Vagina (tissue), 2 donors: ENCODE measurements at regions not wholly inside any gene's neighbourhood (a gene's known extent, or its start where the extent isn't known, plus 50 kb on each side); places are given as distances from the start of the nearest gene placed in this dataset.
"Not testable (repeated sequence)": the region's sequence is repeated elsewhere in the genome, so short reads cannot be mapped to it uniquely, and the experiment has no call there.

Source experiments
- CTCF ChIP-seq, 3 experiments: fragments of 450-650 bp in 2 of 3; fragments of 200-600 bp in 1 of 3; sonication (generic) in 1 of 3; IDR thresholded peaks; one replicate each; pipeline ENCODE4 v1.5.1; 2017 to 2019; ENCODE audit warnings: antibody characterized with exemption in 3 of 3, mild to moderate bottlenecking in 2 of 3, moderate library complexity in 2 of 3
- POLR2A ChIP-seq, 2 donors: fragments of 450-650 bp; IDR thresholded peaks; one replicate each; pipeline ENCODE4 v1.6.1; 2017; ENCODE audit warnings: antibody characterized with exemption in 2 of 2, mild to moderate bottlenecking in 2 of 2, moderate library complexity in 2 of 2

GRCh38 chr13:63829609-63830008 is 2414.0 kb upstream of the PCDH20 start:
- not testable (repeated sequence) for TF ChIP-seq CTCF, POLR2A (IDR thresholded peaks at IDR 0.05)
